GM12878 (cell line): ENCODE measurements at regions not wholly inside any gene's neighbourhood (a gene's known extent, or its start where the extent isn't known, plus 50 kb on each side); places are given as distances from the start of the nearest gene placed in this dataset.

Source experiments
- ATAC-seq: fragments of 200-7000 bp; cut with Tn5 transposase; 3 replicates; pipeline ENCODE4 v1.9.1; 2020; ENCODE audit warnings: mild to moderate bottlenecking, moderate library complexity
- BruUV-seq: library from RNA; stranded (reverse); fragments of 400-500 nt; replicated peaks from 2 replicates; lab custom pipeline; 2021; lab: Mats Ljungman, UMichigan
- CTCF ChIA-PET: fragments of 300-600 bp; sonication (Branson Sonifier 250); formaldehyde crosslinking; extraction: SDS; loops from one replicate; lab custom pipeline; 2021; ENCODE audit warnings: inconsistent platforms; lab: Yijun Ruan, JAX
- POLR2A ChIA-PET: fragments of 350-600 bp; formaldehyde crosslinking; extraction: SDS; loops from one replicate; lab custom pipeline; 2021; ENCODE audit warnings: inconsistent platforms; lab: Charles Lee
- RAD21 ChIA-PET: fragments of 300-600 bp; sonication (Branson Sonifier 250); formaldehyde crosslinking; loops from one replicate; lab custom pipeline; 2023; ENCODE audit warnings: antibody characterized with exemption; ENCODE audit not compliant: unreplicated experiment; lab: Charles Lee
- SMC1A ChIA-PET: fragments of 300-600 bp; sonication (Branson Sonifier 250); formaldehyde crosslinking; loops from one replicate; lab custom pipeline; 2023; ENCODE audit not compliant: unreplicated experiment, uncharacterized antibody; lab: Charles Lee
- DNase-seq: peaks from one replicate; pipeline ENCODE4 v3.0.0-alpha.2; 2011; ENCODE audit warnings: low read depth, low spot score
- FAIRE-seq: peaks from 3 replicates; lab custom pipeline; 2011; peaks lifted over from hg19 to GRCh38; lab: Jason Lieb, UNC
- H2AFZ ChIP-seq: 2 replicates; pipeline ENCODE4 v1.6.0; 2011; ENCODE audit warnings: low read depth, low read length, control low read depth; ENCODE audit not compliant: control insufficient read depth
- H3K27ac ChIP-seq: 2 replicates; pipeline ENCODE4 v1.5.1; 2011; ENCODE audit warnings: control low read depth; ENCODE audit not compliant: control insufficient read depth, insufficient read depth
- H3K27me3 ChIP-seq, 2 experiments: replicated peaks in 1 of 2; 2 replicates each; pipeline versions ENCODE4 v1.6.0 to v1.6.1; 2011; ENCODE audit warnings: low read length in 1 of 2; ENCODE audit not compliant: control insufficient read depth in 2 of 2, insufficient read depth in 2 of 2
- H3K36me3 ChIP-seq, 2 experiments: 2 replicates each; pipeline ENCODE4 v1.5.1; 2011; ENCODE audit warnings: low read length in 1 of 2; ENCODE audit not compliant: control insufficient read depth in 2 of 2, insufficient read depth in 2 of 2
- H3K4me1 ChIP-seq: 2 replicates; pipeline ENCODE4 v1.6.1; 2011; ENCODE audit warnings: mild to moderate bottlenecking, low read length, moderate library complexity, mixed read lengths; ENCODE audit not compliant: control insufficient read depth, insufficient read depth
- H3K4me2 ChIP-seq: 2 replicates; pipeline ENCODE4 v1.6.0; 2011; ENCODE audit warnings: control low read depth; ENCODE audit not compliant: control insufficient read depth, insufficient read depth
- H3K4me3 ChIP-seq: fragments of 200-600 bp; sonication (generic); 2 replicates; pipeline ENCODE4 v1.5.1; 2016
- H3K79me2 ChIP-seq: 2 replicates; pipeline ENCODE4 v1.6.0; 2011; ENCODE audit warnings: low read length; ENCODE audit not compliant: control insufficient read depth, insufficient read depth
- H3K9ac ChIP-seq: 2 replicates; pipeline ENCODE4 v1.8.0; 2011; ENCODE audit warnings: low read length, control low read depth, mixed read lengths; ENCODE audit not compliant: control insufficient read depth, insufficient read depth
- H3K9me3 ChIP-seq: replicated peaks from 3 replicates; pipeline ENCODE4 v1.5.1; 2011; ENCODE audit warnings: mild to moderate bottlenecking, low read length; ENCODE audit not compliant: control insufficient read depth, insufficient read depth
- H4K20me1 ChIP-seq: 2 replicates; pipeline ENCODE4 v1.6.0; 2011; ENCODE audit not compliant: control insufficient read depth, insufficient read depth
- CBFB ChIP-seq: IDR thresholded peaks from 2 replicates; pipeline ENCODE4 v1.6.1; 2016; ENCODE audit warnings: antibody characterized with exemption, low read depth
- CBX3 ChIP-seq: fragments of 200-600 bp; sonication (generic); IDR thresholded peaks from 2 replicates; pipeline ENCODE4 v1.6.1; 2016; ENCODE audit warnings: low read depth, borderline replicate concordance
- CREB1 ChIP-seq: IDR thresholded peaks from 2 replicates; pipeline ENCODE4 v1.6.1; 2012; ENCODE audit warnings: low read depth, mild to moderate bottlenecking, inconsistent platforms
- FOXK2 ChIP-seq: fragments of 450-650 bp; IDR thresholded peaks from 2 replicates; pipeline ENCODE4 v1.6.1; 2017; ENCODE audit warnings: mild to moderate bottlenecking, moderate library complexity
- IKZF1 ChIP-seq: fragments of 450-650 bp; conservative IDR thresholded peaks from 2 replicates; pipeline ENCODE4 v1.6.1; 2017; ENCODE audit warnings: antibody characterized with exemption, mild to moderate bottlenecking
- NR2C1 ChIP-seq: fragments of 450-650 bp; IDR thresholded peaks from 2 replicates; pipeline ENCODE4 v1.6.1; 2017; ENCODE audit warnings: antibody characterized with exemption, mild to moderate bottlenecking, moderate library complexity
- RBBP5 ChIP-seq: fragments of 200-600 bp; sonication (generic); conservative IDR thresholded peaks from 2 replicates; pipeline ENCODE4 v1.6.1; 2016
- SIX5 ChIP-seq: IDR thresholded peaks from 2 replicates; pipeline ENCODE4 v1.6.1; 2011; ENCODE audit warnings: mild to moderate bottlenecking, low read depth, low read length, moderate library complexity; ENCODE audit not compliant: severe bottlenecking
- SUPT20H ChIP-seq: IDR thresholded peaks from 2 replicates; pipeline ENCODE4 v1.6.1; 2011; ENCODE audit warnings: low read depth, mild to moderate bottlenecking, low read length, moderate library complexity, borderline replicate concordance; ENCODE audit not compliant: control insufficient read depth
- ZBED1 ChIP-seq: IDR thresholded peaks from 2 replicates; pipeline ENCODE4 v1.6.1; 2016; ENCODE audit warnings: borderline replicate concordance
- ZNF24 ChIP-seq: fragments of 450-650 bp; IDR thresholded peaks from 2 replicates; pipeline ENCODE4 v1.6.1; 2017; ENCODE audit warnings: antibody characterized with exemption, mild to moderate bottlenecking
- WGBS: methylation state at CpG from one replicate; pipeline ENCODE4 v1.1.6; 2016; ENCODE audit warnings: low lambda C conversion rate; ENCODE audit not compliant: insufficient replicate concordance, insufficient coverage; ENCODE audit errors: missing lambda C conversion rate; 5-methylcytosine and 5-hydroxymethylcytosine counted together
- in situ Hi-C: fragments of 300-500 bp; cut with MboI; formaldehyde crosslinking; loops from 9 replicates; pipeline ENCODE4 v1.14.3; 2018; ENCODE audit warnings: mixed read lengths
- intact Hi-C: fragments of 100-400 bp; cut with micrococcal nuclease; formaldehyde crosslinking; loops from one replicate; pipeline ENCODE4 v1.14.2; 2022; ENCODE audit not compliant: unreplicated experiment
- TF ChIP-seq, protein P1 (sequence below): IDR thresholded peaks from 2 replicates; pipeline ENCODE4 v1.6.1; 2011; ENCODE audit warnings: low read depth, mild to moderate bottlenecking, low read length, moderate library complexity, borderline replicate concordance; ENCODE audit errors: extremely low read depth
- TF ChIP-seq, protein P2 (sequence below): IDR thresholded peaks from 2 replicates; pipeline ENCODE4 v1.6.1; 2012; ENCODE audit warnings: low read depth, low read length, improper control_type of control experiment
- TF ChIP-seq, protein P3 (sequence below): IDR thresholded peaks from 2 replicates; pipeline ENCODE4 v1.6.1; 2012; ENCODE audit warnings: low read depth, low read length, improper control_type of control experiment

DNA sequence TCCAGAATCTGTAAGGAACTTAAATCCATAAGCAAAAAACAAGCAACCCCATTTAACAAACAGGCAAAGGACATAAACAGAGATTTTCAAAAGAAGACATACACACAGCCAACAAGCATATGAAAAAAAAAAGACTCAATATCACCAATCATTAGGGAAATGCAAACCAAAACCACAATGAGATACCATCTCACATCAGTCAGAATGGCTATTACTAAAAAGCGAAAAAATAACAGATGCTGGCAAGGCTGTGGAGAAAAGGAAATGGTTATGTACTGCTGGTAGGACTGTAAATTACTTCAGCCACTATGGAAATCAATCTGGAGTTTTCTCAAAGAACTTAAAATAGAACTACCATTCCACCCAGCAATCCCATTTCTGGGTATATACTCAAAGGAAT, 156.8 kb upstream of the RADX start (continued):
- TF ChIP-seq, protein P1, sequence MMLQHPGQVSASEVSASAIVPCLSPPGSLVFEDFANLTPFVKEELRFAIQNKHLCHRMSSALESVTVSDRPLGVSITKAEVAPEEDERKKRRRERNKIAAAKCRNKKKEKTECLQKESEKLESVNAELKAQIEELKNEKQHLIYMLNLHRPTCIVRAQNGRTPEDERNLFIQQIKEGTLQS: no peak
- TF ChIP-seq ZNF24 (no peak), CREB1 (no peak), RBBP5 (no peak), CBX3 (no peak)
- TF ChIP-seq, protein P2, sequence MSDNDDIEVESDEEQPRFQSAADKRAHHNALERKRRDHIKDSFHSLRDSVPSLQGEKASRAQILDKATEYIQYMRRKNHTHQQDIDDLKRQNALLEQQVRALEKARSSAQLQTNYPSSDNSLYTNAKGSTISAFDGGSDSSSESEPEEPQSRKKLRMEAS: no peak

DNA sequence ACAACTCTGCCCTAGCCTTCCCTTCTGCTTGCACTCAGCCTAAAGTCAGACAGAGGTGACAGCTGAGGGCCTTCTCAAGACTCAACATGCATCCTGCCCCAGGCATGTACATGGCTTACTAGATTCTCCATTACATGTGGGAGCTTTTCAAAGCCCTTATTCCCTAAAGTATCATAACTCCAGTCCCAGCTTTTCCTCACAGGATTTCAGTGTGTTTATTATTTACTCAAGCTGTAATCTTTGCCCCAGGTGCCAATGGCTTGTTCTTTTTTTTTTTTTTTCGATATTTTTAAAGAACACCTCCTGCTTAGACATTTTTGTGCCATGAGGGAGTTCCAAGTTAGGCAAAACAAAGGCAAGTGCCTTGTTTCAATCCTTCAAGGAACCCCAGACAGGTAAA, 154.0 kb upstream of the RADX start:
- no peak overlapping the region for H3K4me2 ChIP-seq
- no peaks in the 10 kb centered on the region for H3K36me3 ChIP-seq
- no TSS peak for BruUV-seq
- H3K79me2 ChIP-seq: no peaks in the 10 kb centered on the region
- TF ChIP-seq NR2C1 (no peak), RBBP5 (no peak), SIX5 (no peak), ZBED1 (no peak), ZNF24 (no peak), FOXK2 (no peak), IKZF1 (no peak), SUPT20H (no peak), CBFB (no peak)
- TF ChIP-seq, protein P3, sequence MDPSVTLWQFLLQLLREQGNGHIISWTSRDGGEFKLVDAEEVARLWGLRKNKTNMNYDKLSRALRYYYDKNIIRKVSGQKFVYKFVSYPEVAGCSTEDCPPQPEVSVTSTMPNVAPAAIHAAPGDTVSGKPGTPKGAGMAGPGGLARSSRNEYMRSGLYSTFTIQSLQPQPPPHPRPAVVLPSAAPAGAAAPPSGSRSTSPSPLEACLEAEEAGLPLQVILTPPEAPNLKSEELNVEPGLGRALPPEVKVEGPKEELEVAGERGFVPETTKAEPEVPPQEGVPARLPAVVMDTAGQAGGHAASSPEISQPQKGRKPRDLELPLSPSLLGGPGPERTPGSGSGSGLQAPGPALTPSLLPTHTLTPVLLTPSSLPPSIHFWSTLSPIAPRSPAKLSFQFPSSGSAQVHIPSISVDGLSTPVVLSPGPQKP: no peak
- 0% methylated on average over 1 of the region's 1 CpG for whole genome bisulfite sequencing
- no peaks in the 10 kb centered on the region for H3K27me3 ChIP-seq
- intact Hi-C loops (no loop called here), in situ Hi-C loops (no loop called here)
- POLR2A ChIA-PET: no interaction called here
- H3K4me1 ChIP-seq: no peaks in the 10 kb centered on the region
- no peak overlapping the region for H3K27ac ChIP-seq
- FAIRE-seq (no peak), DNase-seq (no peak), ATAC-seq (no peak)
- H3K4me3 ChIP-seq: no peak overlapping the region
- H2AFZ ChIP-seq: no peak overlapping the region
- H3K9me3 ChIP-seq: no peaks in the 10 kb centered on the region
- no peaks in the 10 kb centered on the region for H4K20me1 ChIP-seq
- H3K9ac ChIP-seq: no peak overlapping the region
- SMC1A ChIA-PET: no interaction called here
- RAD21 ChIA-PET: no interaction called here
- CTCF ChIA-PET: no interaction called here
